ENCODE measurements at regions not wholly inside any gene's neighbourhood (a gene's known extent, or its start where the extent isn't known, plus 50 kb on each side); places are given as distances from the start of the nearest gene placed in this dataset.

- H3K27me3 Mint-ChIP-seq: no peaks in the 10 kb centered on the region
- H3K4me3 Mint-ChIP-seq: no peak overlapping the region
- no peaks in the 10 kb centered on the region for H3K4me1 Mint-ChIP-seq
- ATAC-seq (ENCODE audit: low read depth in 2 of 2): no peak
- Histone ChIP-seq H3K27me3 (ENCODE audit: control insufficient read depth, insufficient read depth, low read length) (no peaks in the 10 kb centered on the region), H3K4me3 (ENCODE audit: low read depth, low read length) (no peak overlapping the region), H3K9me3 (ENCODE audit: control insufficient read depth in 2 of 2, low read length in 2 of 2) (no peaks in the 10 kb centered on the region), H3K4me1 (ENCODE audit: control insufficient read depth, insufficient read depth, low read length, poor library complexity, severe bottlenecking) (no peaks in the 10 kb centered on the region), H3K27ac (ENCODE audit: insufficient read depth, low read length, poor library complexity, severe bottlenecking) (no peak overlapping the region), H3K36me3 (ENCODE audit: control insufficient read depth, insufficient read depth, low read length) (no peaks in the 10 kb centered on the region)
- peaks cover 0 to 2% (median 0%) of the 10 kb centered on the region in 7 donors for H3K9me3 Mint-ChIP-seq
- H3K27ac Mint-ChIP-seq: no peak overlapping the region
- DNase-seq: no peak
- H3K36me3 Mint-ChIP-seq: no peaks in the 10 kb centered on the region
These were observed 127.7 kb upstream of the FZD8 start for GRCh38 chr10:35769795-35770194.

GRCh38 chr10:35768731-35769130 lies 126.6 kb upstream of the FZD8 start:
- no peak for ATAC-seq (ENCODE audit: low read depth in 2 of 2)
- Mint-ChIP-seq H3K27ac (no peak overlapping the region), H3K4me1 (no peaks in the 10 kb centered on the region), H3K36me3 (no peaks in the 10 kb centered on the region), H3K4me3 (no peak overlapping the region), H3K9me3 (peaks cover 0 to 1% (median 0%) of the 10 kb centered on the region in 7 donors), H3K27me3 (no peaks in the 10 kb centered on the region)
- Histone ChIP-seq H3K27me3 (ENCODE audit: control insufficient read depth, insufficient read depth, low read length) (no peaks in the 10 kb centered on the region), H3K36me3 (ENCODE audit: control insufficient read depth, insufficient read depth, low read length) (no peaks in the 10 kb centered on the region), H3K27ac (ENCODE audit: insufficient read depth, low read length, poor library complexity, severe bottlenecking) (no peak overlapping the region), H3K9me3 (ENCODE audit: control insufficient read depth in 2 of 2, low read length in 2 of 2) (no peaks in the 10 kb centered on the region), H3K4me1 (ENCODE audit: control insufficient read depth, insufficient read depth, low read length, poor library complexity, severe bottlenecking) (no peaks in the 10 kb centered on the region), H3K4me3 (ENCODE audit: low read depth, low read length) (no peak overlapping the region)
- DNase-seq: no peak

GRCh38 chr10:35768011-35768410 lies 125.9 kb upstream of the FZD8 start:
- Histone ChIP-seq H3K27ac (ENCODE audit: insufficient read depth, low read length, poor library complexity, severe bottlenecking) (no peak overlapping the region), H3K4me3 (ENCODE audit: low read depth, low read length) (no peak overlapping the region), H3K27me3 (ENCODE audit: control insufficient read depth, insufficient read depth, low read length) (no peaks in the 10 kb centered on the region), H3K36me3 (ENCODE audit: control insufficient read depth, insufficient read depth, low read length) (no peaks in the 10 kb centered on the region), H3K9me3 (ENCODE audit: control insufficient read depth in 2 of 2, low read length in 2 of 2) (no peaks in the 10 kb centered on the region), H3K4me1 (ENCODE audit: control insufficient read depth, insufficient read depth, low read length, poor library complexity, severe bottlenecking) (no peaks in the 10 kb centered on the region)
- Mint-ChIP-seq H3K4me3 (no peak overlapping the region), H3K4me1 (no peaks in the 10 kb centered on the region), H3K36me3 (no peaks in the 10 kb centered on the region), H3K27ac (no peak overlapping the region), H3K27me3 (no peaks in the 10 kb centered on the region), H3K9me3 (peaks cover 0 to 1% (median 0%) of the 10 kb centered on the region in 7 donors)
- ATAC-seq (ENCODE audit: low read depth in 2 of 2) (no peak), DNase-seq (no peak)

GRCh38 chr10:35765996-35766395 lies 123.9 kb upstream of the FZD8 start:
- Histone ChIP-seq H3K4me1 (ENCODE audit: control insufficient read depth, insufficient read depth, low read length, poor library complexity, severe bottlenecking) (no peaks in the 10 kb centered on the region), H3K27me3 (ENCODE audit: control insufficient read depth, insufficient read depth, low read length) (no peaks in the 10 kb centered on the region), H3K27ac (ENCODE audit: insufficient read depth, low read length, poor library complexity, severe bottlenecking) (no peak overlapping the region), H3K36me3 (ENCODE audit: control insufficient read depth, insufficient read depth, low read length) (no peaks in the 10 kb centered on the region), H3K9me3 (ENCODE audit: control insufficient read depth in 2 of 2, low read length in 2 of 2) (no peaks in the 10 kb centered on the region), H3K4me3 (ENCODE audit: low read depth, low read length) (no peak overlapping the region)
- no peaks in the 10 kb centered on the region for H3K36me3 Mint-ChIP-seq
- DNase-seq (no peak), ATAC-seq (ENCODE audit: low read depth in 2 of 2) (no peak)
- H3K4me1 Mint-ChIP-seq: no peaks in the 10 kb centered on the region
- H3K27ac Mint-ChIP-seq: no peak overlapping the region
- no peak overlapping the region for H3K4me3 Mint-ChIP-seq
- peaks cover 0 to 1% (median 0%) of the 10 kb centered on the region in 7 donors for H3K9me3 Mint-ChIP-seq
- H3K27me3 Mint-ChIP-seq: no peaks in the 10 kb centered on the region

GRCh38 chr10:35765066-35765527 lies 123.0 kb upstream of the FZD8 start:
- Mint-ChIP-seq H3K4me3 (no peak overlapping the region), H3K27me3 (no peaks in the 10 kb centered on the region)

GRCh38 chr10:35762311-35763030 lies 120.4 kb upstream of the FZD8 start:
- no peak overlapping the region for H3K27ac Mint-ChIP-seq
- no peaks in the 10 kb centered on the region for H3K27me3 ChIP-seq (ENCODE audit: control insufficient read depth, insufficient read depth, low read length)
- peaks cover 0 to 3% (median 0%) of the 10 kb centered on the region in 7 donors for H3K9me3 Mint-ChIP-seq
- H3K4me1 Mint-ChIP-seq: no peaks in the 10 kb centered on the region
- DNase-seq (no peak), ATAC-seq (ENCODE audit: low read depth in 2 of 2) (no peak)
- no peaks in the 10 kb centered on the region for H3K36me3 ChIP-seq (ENCODE audit: control insufficient read depth, insufficient read depth, low read length)
- no peaks in the 10 kb centered on the region for H3K4me1 ChIP-seq (ENCODE audit: control insufficient read depth, insufficient read depth, low read length, poor library complexity, severe bottlenecking)
- H3K4me3 ChIP-seq (ENCODE audit: low read depth, low read length): no peak overlapping the region
- H3K36me3 Mint-ChIP-seq: no peaks in the 10 kb centered on the region
- H3K27me3 Mint-ChIP-seq: no peaks in the 10 kb centered on the region
- no peak overlapping the region for H3K27ac ChIP-seq (ENCODE audit: insufficient read depth, low read length, poor library complexity, severe bottlenecking)
- no peak overlapping the region for H3K4me3 Mint-ChIP-seq
- no peaks in the 10 kb centered on the region for H3K9me3 ChIP-seq (ENCODE audit: control insufficient read depth in 2 of 2, low read length in 2 of 2)

More at GRCh38 chr10:35765066-35765527, 123.0 kb upstream of the FZD8 start:
- Histone ChIP-seq H3K4me1 (ENCODE audit: control insufficient read depth, insufficient read depth, low read length, poor library complexity, severe bottlenecking) (no peaks in the 10 kb centered on the region), H3K9me3 (ENCODE audit: control insufficient read depth in 2 of 2, low read length in 2 of 2) (no peaks in the 10 kb centered on the region), H3K4me3 (ENCODE audit: low read depth, low read length) (no peak overlapping the region), H3K27ac (ENCODE audit: insufficient read depth, low read length, poor library complexity, severe bottlenecking) (no peak overlapping the region), H3K27me3 (ENCODE audit: control insufficient read depth, insufficient read depth, low read length) (no peaks in the 10 kb centered on the region), H3K36me3 (ENCODE audit: control insufficient read depth, insufficient read depth, low read length) (no peaks in the 10 kb centered on the region)
- ATAC-seq (ENCODE audit: low read depth in 2 of 2) (no peak), DNase-seq (no peak)
- H3K9me3 Mint-ChIP-seq: peaks cover 0 to 3% (median 0%) of the 10 kb centered on the region in 7 donors
- no peaks in the 10 kb centered on the region for H3K4me1 Mint-ChIP-seq
- no peaks in the 10 kb centered on the region for H3K36me3 Mint-ChIP-seq
- H3K27ac Mint-ChIP-seq: no peak overlapping the region

- Histone ChIP-seq H3K27ac (ENCODE audit: insufficient read depth, low read length, poor library complexity, severe bottlenecking) (no peak overlapping the region), H3K4me1 (ENCODE audit: control insufficient read depth, insufficient read depth, low read length, poor library complexity, severe bottlenecking) (no peaks in the 10 kb centered on the region), H3K36me3 (ENCODE audit: control insufficient read depth, insufficient read depth, low read length) (no peaks in the 10 kb centered on the region), H3K4me3 (ENCODE audit: low read depth, low read length) (no peak overlapping the region), H3K9me3 (ENCODE audit: control insufficient read depth in 2 of 2, low read length in 2 of 2) (no peaks in the 10 kb centered on the region), H3K27me3 (ENCODE audit: control insufficient read depth, insufficient read depth, low read length) (no peaks in the 10 kb centered on the region)
- ATAC-seq (ENCODE audit: low read depth in 2 of 2): no peak
- H3K9me3 Mint-ChIP-seq: peaks cover 0 to 3% (median 0%) of the 10 kb centered on the region in 7 donors
- no peak for DNase-seq
- H3K4me1 Mint-ChIP-seq: no peaks in the 10 kb centered on the region
- no peaks in the 10 kb centered on the region for H3K27me3 Mint-ChIP-seq
- H3K36me3 Mint-ChIP-seq: no peaks in the 10 kb centered on the region
- no peak overlapping the region for H3K27ac Mint-ChIP-seq
- H3K4me3 Mint-ChIP-seq: no peak overlapping the region
These were observed 116.0 kb upstream of the FZD8 start for GRCh38 chr10:35758076-35758475.

- H3K4me3 Mint-ChIP-seq: no peak overlapping the region
- H3K27ac Mint-ChIP-seq: no peak overlapping the region
- DNase-seq: no peak
- H3K36me3 ChIP-seq (ENCODE audit: control insufficient read depth, insufficient read depth, low read length): no peaks in the 10 kb centered on the region
- ATAC-seq (ENCODE audit: low read depth in 2 of 2): no peak
- H3K4me1 ChIP-seq (ENCODE audit: control insufficient read depth, insufficient read depth, low read length, poor library complexity, severe bottlenecking): no peaks in the 10 kb centered on the region
- no peaks in the 10 kb centered on the region for H3K9me3 ChIP-seq (ENCODE audit: control insufficient read depth in 2 of 2, low read length in 2 of 2)
- no peaks in the 10 kb centered on the region for H3K27me3 Mint-ChIP-seq
- H3K9me3 Mint-ChIP-seq: peaks cover 0 to 2% (median 0%) of the 10 kb centered on the region in 7 donors
- H3K27ac ChIP-seq (ENCODE audit: insufficient read depth, low read length, poor library complexity, severe bottlenecking): no peak overlapping the region
- H3K4me3 ChIP-seq (ENCODE audit: low read depth, low read length): no peak overlapping the region
- H3K36me3 Mint-ChIP-seq: no peaks in the 10 kb centered on the region
- H3K27me3 ChIP-seq (ENCODE audit: control insufficient read depth, insufficient read depth, low read length): no peaks in the 10 kb centered on the region
- no peaks in the 10 kb centered on the region for H3K4me1 Mint-ChIP-seq
These were observed 112.4 kb upstream of the FZD8 start for GRCh38 chr10:35754519-35754918.
